ENCODE measurements at regions not wholly inside any gene's neighbourhood (a gene's known extent, or its start where the extent isn't known, plus 50 kb on each side); places are given as distances from the start of the nearest gene placed in this dataset.

- POLR2A ChIA-PET: no interaction called here
- Histone ChIP-seq H3K27ac (ENCODE audit: extremely low read depth, low read depth, low read length) (no peak overlapping the region), H3K4me3 (ENCODE audit: low read depth, low read length) (no peak overlapping the region), H3K9me3 (ENCODE audit: control insufficient read depth, insufficient read depth, low read depth, low read length) (no peaks in the 10 kb centered on the region), H3K36me3 (ENCODE audit: control insufficient read depth in 2 of 2, insufficient read depth in 1 of 2, low read length in 2 of 2) (no peaks in the 10 kb centered on the region), H3K4me1 (ENCODE audit: control insufficient read depth, insufficient read depth, low read length) (no peaks in the 10 kb centered on the region)
- CTCF ChIA-PET: interaction anchor here (0.6 to 8.5 kb wide), 37 partner anchors 8 to 713 kb away, joined by 3 to 190 read pairs (median 5); no protein-coding TSS in a partner anchor
- TF ChIP-seq ZNF654 (tag by site-specific recombination; IDR thresholded peaks at IDR 0.05; ENCODE audit: low read depth) (peak; percentile 91), ZNF202 (tag by site-specific recombination; IDR thresholded peaks at IDR 0.05; ENCODE audit: borderline replicate concordance) (no peak), ZNF223 (tag by site-specific recombination; IDR thresholded peaks at IDR 0.05) (no peak), ZFP37 (tag by site-specific recombination; IDR thresholded peaks at IDR 0.05) (no peak), ZNF398 (tag by site-specific recombination; IDR thresholded peaks at IDR 0.05) (no peak), TSHZ1 (tag by site-specific recombination; IDR thresholded peaks at IDR 0.05; ENCODE audit: borderline replicate concordance) (no peak), ZNF548 (tag by site-specific recombination; IDR thresholded peaks at IDR 0.05) (no peak), ZBTB1 (tag by site-specific recombination; IDR thresholded peaks at IDR 0.05) (no peak), ZNF423 (tag by site-specific recombination; IDR thresholded peaks at IDR 0.05) (peak; percentile 68; the same call in 1 of the 2 replicates), ELK4 (IDR thresholded peaks at IDR 0.05; ENCODE audit: borderline replicate concordance, low read depth, low read length) (no peak), KLF16 (tag by site-specific recombination; IDR thresholded peaks at IDR 0.05) (no peak), ZNF777 (tag by site-specific recombination; IDR thresholded peaks at IDR 0.05; ENCODE audit: borderline replicate concordance) (no peak), PRDM4 (tag by site-specific recombination; IDR thresholded peaks at IDR 0.05) (peak; percentile 60; the same call in 1 of the 2 replicates), ZNF175 (tag by site-specific recombination; IDR thresholded peaks at IDR 0.05) (no peak), ZNF19 (tag by site-specific recombination; IDR thresholded peaks at IDR 0.05; ENCODE audit: low read depth) (no peak), HOXC10 (CRISPR knock-in tag; IDR thresholded peaks at IDR 0.05) (no peak), HOXA7 (CRISPR knock-in tag; IDR thresholded peaks at IDR 0.05; ENCODE audit: borderline replicate concordance) (no peak), ZNF830 (tag by site-specific recombination; IDR thresholded peaks at IDR 0.05; ENCODE audit: low read depth) (no peak), CTCF (tag by site-specific recombination; IDR thresholded peaks at IDR 0.05) (peak; percentile 70), ZNF560 (tag by site-specific recombination; IDR thresholded peaks at IDR 0.05; ENCODE audit: borderline replicate concordance) (no peak), ZNF626 (tag by site-specific recombination; IDR thresholded peaks at IDR 0.05) (no peak), SCRT1 (tag by site-specific recombination; IDR thresholded peaks at IDR 0.05; ENCODE audit: borderline replicate concordance) (0 out of 2 replicates have a peak, but pooled peaks have one; percentile 44), ZNF561 (tag by site-specific recombination; IDR thresholded peaks at IDR 0.05; ENCODE audit: borderline replicate concordance) (no peak)
These were observed 84.8 kb upstream of the COL13A1 start for GRCh38 chr10:69716711-69717560.
